ENCODE measurements at regions not wholly inside any gene's neighbourhood (a gene's known extent, or its start where the extent isn't known, plus 50 kb on each side); places are given as distances from the start of the nearest gene placed in this dataset.

- Histone ChIP-seq H3K27me3 (ENCODE audit: insufficient read depth, low read depth, low read length) (no peaks in the 10 kb centered on the region), H4K20me1 (ENCODE audit: insufficient read depth) (no peaks in the 10 kb centered on the region), H3K36me3 (ENCODE audit: insufficient read depth, low read length) (no peaks in the 10 kb centered on the region), H3K9ac (ENCODE audit: low read length) (peak overlapping the region; percentile 34), H3F3A (ENCODE audit: insufficient read depth, low read length, poor library complexity, severe bottlenecking) (peaks cover 2% of the 10 kb centered on the region), H3K4me2 (ENCODE audit: low read length) (no peak overlapping the region), H3K9me3 (ENCODE audit: low read length) (no peaks in the 10 kb centered on the region), H2AFZ (ENCODE audit: low read depth, low read length) (no peak overlapping the region), H3K27ac (ENCODE audit: low read length) (peak overlapping the region; percentile 56), H3K9me2 (ENCODE audit: insufficient read depth, low read length) (no peaks in the 10 kb centered on the region), H3K79me2 (replicated peaks; ENCODE audit: insufficient read depth, low read length) (peaks cover 44% of the 10 kb centered on the region), H3K4me3 (ENCODE audit: low read length) (peak overlapping the region; percentile 26)
- TF ChIP-seq EP300 (conservative IDR thresholded peaks at IDR 0.05; ENCODE audit: poor library complexity, severe bottlenecking): no peak
- TF ChIP-seq, protein P1, sequence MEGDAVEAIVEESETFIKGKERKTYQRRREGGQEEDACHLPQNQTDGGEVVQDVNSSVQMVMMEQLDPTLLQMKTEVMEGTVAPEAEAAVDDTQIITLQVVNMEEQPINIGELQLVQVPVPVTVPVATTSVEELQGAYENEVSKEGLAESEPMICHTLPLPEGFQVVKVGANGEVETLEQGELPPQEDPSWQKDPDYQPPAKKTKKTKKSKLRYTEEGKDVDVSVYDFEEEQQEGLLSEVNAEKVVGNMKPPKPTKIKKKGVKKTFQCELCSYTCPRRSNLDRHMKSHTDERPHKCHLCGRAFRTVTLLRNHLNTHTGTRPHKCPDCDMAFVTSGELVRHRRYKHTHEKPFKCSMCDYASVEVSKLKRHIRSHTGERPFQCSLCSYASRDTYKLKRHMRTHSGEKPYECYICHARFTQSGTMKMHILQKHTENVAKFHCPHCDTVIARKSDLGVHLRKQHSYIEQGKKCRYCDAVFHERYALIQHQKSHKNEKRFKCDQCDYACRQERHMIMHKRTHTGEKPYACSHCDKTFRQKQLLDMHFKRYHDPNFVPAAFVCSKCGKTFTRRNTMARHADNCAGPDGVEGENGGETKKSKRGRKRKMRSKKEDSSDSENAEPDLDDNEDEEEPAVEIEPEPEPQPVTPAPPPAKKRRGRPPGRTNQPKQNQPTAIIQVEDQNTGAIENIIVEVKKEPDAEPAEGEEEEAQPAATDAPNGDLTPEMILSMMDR (IDR thresholded peaks at IDR 0.05; ENCODE audit: poor library complexity, severe bottlenecking): no peak
- TF ChIP-seq SMC3 (conservative IDR thresholded peaks at IDR 0.05; ENCODE audit: poor library complexity): no peak
- no peak for TF ChIP-seq RAD21 (conservative IDR thresholded peaks at IDR 0.05)
- TF ChIP-seq EZH2 (IDR thresholded peaks at IDR 0.05; ENCODE audit: borderline replicate concordance, insufficient read depth, low read length, poor library complexity, severe bottlenecking): no peak
- TF ChIP-seq POLR2AphosphoS5 (IDR thresholded peaks at IDR 0.05): no peak
- TF ChIP-seq MXI1 (conservative IDR thresholded peaks at IDR 0.05; ENCODE audit: poor library complexity, severe bottlenecking): no peak
- TF ChIP-seq, protein P2, sequence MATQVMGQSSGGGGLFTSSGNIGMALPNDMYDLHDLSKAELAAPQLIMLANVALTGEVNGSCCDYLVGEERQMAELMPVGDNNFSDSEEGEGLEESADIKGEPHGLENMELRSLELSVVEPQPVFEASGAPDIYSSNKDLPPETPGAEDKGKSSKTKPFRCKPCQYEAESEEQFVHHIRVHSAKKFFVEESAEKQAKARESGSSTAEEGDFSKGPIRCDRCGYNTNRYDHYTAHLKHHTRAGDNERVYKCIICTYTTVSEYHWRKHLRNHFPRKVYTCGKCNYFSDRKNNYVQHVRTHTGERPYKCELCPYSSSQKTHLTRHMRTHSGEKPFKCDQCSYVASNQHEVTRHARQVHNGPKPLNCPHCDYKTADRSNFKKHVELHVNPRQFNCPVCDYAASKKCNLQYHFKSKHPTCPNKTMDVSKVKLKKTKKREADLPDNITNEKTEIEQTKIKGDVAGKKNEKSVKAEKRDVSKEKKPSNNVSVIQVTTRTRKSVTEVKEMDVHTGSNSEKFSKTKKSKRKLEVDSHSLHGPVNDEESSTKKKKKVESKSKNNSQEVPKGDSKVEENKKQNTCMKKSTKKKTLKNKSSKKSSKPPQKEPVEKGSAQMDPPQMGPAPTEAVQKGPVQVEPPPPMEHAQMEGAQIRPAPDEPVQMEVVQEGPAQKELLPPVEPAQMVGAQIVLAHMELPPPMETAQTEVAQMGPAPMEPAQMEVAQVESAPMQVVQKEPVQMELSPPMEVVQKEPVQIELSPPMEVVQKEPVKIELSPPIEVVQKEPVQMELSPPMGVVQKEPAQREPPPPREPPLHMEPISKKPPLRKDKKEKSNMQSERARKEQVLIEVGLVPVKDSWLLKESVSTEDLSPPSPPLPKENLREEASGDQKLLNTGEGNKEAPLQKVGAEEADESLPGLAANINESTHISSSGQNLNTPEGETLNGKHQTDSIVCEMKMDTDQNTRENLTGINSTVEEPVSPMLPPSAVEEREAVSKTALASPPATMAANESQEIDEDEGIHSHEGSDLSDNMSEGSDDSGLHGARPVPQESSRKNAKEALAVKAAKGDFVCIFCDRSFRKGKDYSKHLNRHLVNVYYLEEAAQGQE (IDR thresholded peaks at IDR 0.05; ENCODE audit: borderline replicate concordance): no peak
- TF ChIP-seq TAF1 (IDR thresholded peaks at IDR 0.05; ENCODE audit: low read depth): no peak
Observed at GRCh38 chr11:70628855-70629844, 230.8 kb downstream of the CTTN start.

DNA sequence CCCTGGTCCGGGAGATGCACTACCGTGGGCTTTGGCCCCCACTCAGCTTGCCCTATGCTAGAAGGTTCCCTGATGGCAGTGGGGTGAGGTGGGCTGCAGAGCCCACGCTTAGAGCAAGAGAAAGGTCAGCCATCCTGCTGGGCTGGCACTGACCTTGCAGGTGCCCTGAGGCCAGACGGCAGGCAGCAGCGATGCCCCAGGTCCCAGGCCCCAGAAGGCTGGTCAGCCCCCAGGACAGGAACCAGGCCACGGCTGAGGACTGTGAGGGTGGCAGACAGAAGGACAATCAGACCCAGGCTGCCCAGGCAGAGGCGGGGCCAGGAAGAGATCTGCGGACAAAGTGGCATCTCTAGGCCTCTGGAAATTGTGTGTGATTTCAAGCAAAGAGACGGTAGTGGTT lies 231.7 kb downstream of the CTTN start:
- no peaks in the 10 kb centered on the region for H4K20me1 ChIP-seq (ENCODE audit: insufficient read depth)
- H3K9me3 ChIP-seq (ENCODE audit: low read length): no peaks in the 10 kb centered on the region
- H3K9ac ChIP-seq (ENCODE audit: low read length): no peak overlapping the region
- H3K4me3 ChIP-seq (ENCODE audit: low read length): no peak overlapping the region
- peaks cover 2% of the 10 kb centered on the region for H3F3A ChIP-seq (ENCODE audit: insufficient read depth, low read length, poor library complexity, severe bottlenecking)
- H3K4me2 ChIP-seq (ENCODE audit: low read length): no peak overlapping the region
- H3K36me3 ChIP-seq (ENCODE audit: insufficient read depth, low read length): no peaks in the 10 kb centered on the region
- H2AFZ ChIP-seq (ENCODE audit: low read depth, low read length): no peak overlapping the region
- TF ChIP-seq POLR2AphosphoS5 (IDR thresholded peaks at IDR 0.05) (no peak), SMC3 (conservative IDR thresholded peaks at IDR 0.05; ENCODE audit: poor library complexity) (no peak), TAF1 (IDR thresholded peaks at IDR 0.05; ENCODE audit: low read depth) (no peak), EZH2 (IDR thresholded peaks at IDR 0.05; ENCODE audit: borderline replicate concordance, insufficient read depth, low read length, poor library complexity, severe bottlenecking) (no peak), RAD21 (conservative IDR thresholded peaks at IDR 0.05) (no peak), MXI1 (conservative IDR thresholded peaks at IDR 0.05; ENCODE audit: poor library complexity, severe bottlenecking) (no peak), EP300 (conservative IDR thresholded peaks at IDR 0.05; ENCODE audit: poor library complexity, severe bottlenecking) (no peak)
- TF ChIP-seq, protein P2 (IDR thresholded peaks at IDR 0.05; ENCODE audit: borderline replicate concordance): no peak
- TF ChIP-seq, protein P1 (IDR thresholded peaks at IDR 0.05; ENCODE audit: poor library complexity, severe bottlenecking): no peak
- no peaks in the 10 kb centered on the region for H3K27me3 ChIP-seq (ENCODE audit: insufficient read depth, low read depth, low read length)
- no peaks in the 10 kb centered on the region for H3K9me2 ChIP-seq (ENCODE audit: insufficient read depth, low read length)
- peaks cover 35% of the 10 kb centered on the region for H3K79me2 ChIP-seq (replicated peaks; ENCODE audit: insufficient read depth, low read length)
- H3K27ac ChIP-seq (ENCODE audit: low read length): no peak overlapping the region
